ENCODE measurements at regions not wholly inside any gene's neighbourhood (a gene's known extent, or its start where the extent isn't known, plus 50 kb on each side); places are given as distances from the start of the nearest gene placed in this dataset.
"Not testable (repeated sequence)": the region's sequence is repeated elsewhere in the genome, so short reads cannot be mapped to it uniquely, and the experiment has no call there.

DNA sequence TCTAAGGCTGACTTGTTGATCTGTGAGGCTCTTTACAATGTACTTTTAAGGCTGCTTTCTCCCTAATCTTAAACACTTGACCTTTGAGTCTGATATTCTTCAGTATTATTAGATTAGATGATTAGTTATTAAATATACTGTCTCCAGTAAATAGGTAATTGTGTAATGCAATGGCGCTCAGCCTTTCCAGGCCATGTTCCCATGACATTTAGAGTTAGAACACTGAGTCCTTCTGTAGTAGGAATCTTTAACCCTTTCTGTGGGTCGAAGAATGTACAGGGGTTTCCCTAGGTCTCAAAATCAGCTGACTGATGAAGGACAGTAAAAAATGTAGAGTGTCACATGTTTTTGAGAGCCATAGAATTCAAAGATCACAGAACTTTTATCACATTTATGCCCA, 104.4 kb downstream of the LMO4 start:
- TF ChIP-seq POLR2A (IDR thresholded peaks at IDR 0.05; ENCODE audit: low read length); GATA1 (IDR thresholded peaks at IDR 0.05; ENCODE audit: low read depth, low read length): not testable (repeated sequence)

All from erythroblast (primary cell).